ENCODE measurements at regions not wholly inside any gene's neighbourhood (a gene's known extent, or its start where the extent isn't known, plus 50 kb on each side); places are given as distances from the start of the nearest gene placed in this dataset.

DNA sequence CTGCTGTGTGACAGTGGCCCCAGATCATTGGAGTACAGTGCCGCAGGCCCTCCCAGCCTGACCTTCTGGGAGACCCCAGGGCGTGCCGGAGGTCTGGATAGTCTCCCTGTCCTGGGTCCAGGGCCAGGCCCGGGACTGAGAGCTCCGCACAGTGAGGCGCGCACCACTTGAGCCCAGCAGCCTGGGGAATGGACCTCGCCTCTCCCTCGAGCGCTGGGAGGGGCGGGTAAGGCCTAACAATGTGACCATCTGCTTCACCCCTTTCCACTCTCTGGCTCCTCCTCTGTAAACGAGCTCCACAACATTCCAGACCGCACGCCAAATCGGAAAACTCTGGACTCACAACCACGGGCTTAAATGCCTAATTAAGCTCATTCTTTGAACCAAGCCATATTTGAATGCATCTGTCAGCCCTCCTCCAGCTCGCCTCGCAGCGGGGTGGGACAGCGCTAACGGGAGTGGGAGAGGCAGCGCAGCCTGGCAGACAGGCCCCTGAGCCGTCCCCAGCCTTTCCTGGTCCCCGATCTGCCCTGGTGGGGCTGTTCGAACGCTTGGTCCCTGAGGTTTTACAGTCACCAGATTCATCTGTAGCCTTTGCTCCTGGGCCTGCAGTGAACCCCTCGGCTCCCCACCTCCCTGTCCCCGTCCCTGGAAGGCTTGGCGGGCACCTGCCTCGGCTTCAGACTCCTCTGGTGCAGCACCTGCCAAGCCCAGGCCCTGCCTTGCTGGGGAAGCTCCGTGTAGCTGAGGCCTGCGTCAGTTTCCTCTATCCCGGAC lies 120.7 kb upstream of the VSTM2B start:
- Histone ChIP-seq H3K4me2 (ENCODE audit: insufficient read depth, low read length) (no peak overlapping the region), H3K9ac (ENCODE audit: low read depth, low read length) (no peak overlapping the region), H3K27me3 (ENCODE audit: insufficient read depth, low read length, poor library complexity) (no peaks in the 10 kb centered on the region), H3K36me3 (ENCODE audit: insufficient read depth, low read length) (no peaks in the 10 kb centered on the region), H3K79me2 (ENCODE audit: insufficient read depth, low read length) (no peaks in the 10 kb centered on the region), H3K4me1 (ENCODE audit: insufficient read depth, low read length) (no peaks in the 10 kb centered on the region), H2AFZ (ENCODE audit: low read depth, low read length) (no peak overlapping the region), H3K27ac (ENCODE audit: low read length) (no peak overlapping the region), H3K9me3 (ENCODE audit: insufficient read depth, low read length, severe bottlenecking) (no peaks in the 10 kb centered on the region), H3K4me3 (ENCODE audit: low read depth in 1 of 2, low read length in 2 of 2) (no peak overlapping the region), H4K20me1 (ENCODE audit: insufficient read depth, low read length) (no peaks in the 10 kb centered on the region)
- TF ChIP-seq CTCF (IDR thresholded peaks at IDR 0.05; ENCODE audit: borderline replicate concordance, extremely low read depth, low read length, poor library complexity, severe bottlenecking) (no peak), EZH2 (IDR thresholded peaks at IDR 0.05; ENCODE audit: borderline replicate concordance, low read depth, low read length, severe bottlenecking) (no peak)
- DNase-seq (no peak), ATAC-seq (ENCODE audit: insufficient read depth, low read depth) (no peak)

DNA sequence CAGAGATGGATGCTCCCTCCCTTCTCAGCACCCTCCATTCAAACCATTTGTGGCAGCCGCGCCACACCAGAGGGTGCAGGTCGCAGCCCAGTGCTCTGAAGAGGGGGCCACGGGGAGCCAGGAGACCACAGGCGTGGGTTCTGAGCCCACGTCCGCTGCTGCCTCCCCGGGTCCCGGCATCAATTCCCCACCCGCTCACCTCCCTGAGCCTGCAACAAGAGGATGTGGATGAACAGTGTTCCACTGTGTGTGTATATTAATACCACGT lies 120.1 kb upstream of the VSTM2B start:
- Histone ChIP-seq H3K4me2 (ENCODE audit: insufficient read depth, low read length) (no peak overlapping the region), H4K20me1 (ENCODE audit: insufficient read depth, low read length) (no peaks in the 10 kb centered on the region), H3K4me1 (ENCODE audit: insufficient read depth, low read length) (no peaks in the 10 kb centered on the region), H3K9me3 (ENCODE audit: insufficient read depth, low read length, severe bottlenecking) (no peaks in the 10 kb centered on the region), H3K79me2 (ENCODE audit: insufficient read depth, low read length) (no peaks in the 10 kb centered on the region), H2AFZ (ENCODE audit: low read depth, low read length) (no peak overlapping the region), H3K4me3 (ENCODE audit: low read depth in 1 of 2, low read length in 2 of 2) (no peak overlapping the region), H3K9ac (ENCODE audit: low read depth, low read length) (no peak overlapping the region), H3K27me3 (ENCODE audit: insufficient read depth, low read length, poor library complexity) (no peaks in the 10 kb centered on the region), H3K27ac (ENCODE audit: low read length) (no peak overlapping the region), H3K36me3 (ENCODE audit: insufficient read depth, low read length) (no peaks in the 10 kb centered on the region)
- DNase-seq (no peak), ATAC-seq (ENCODE audit: insufficient read depth, low read depth) (no peak)
- TF ChIP-seq CTCF (IDR thresholded peaks at IDR 0.05; ENCODE audit: borderline replicate concordance, extremely low read depth, low read length, poor library complexity, severe bottlenecking) (no peak), EZH2 (IDR thresholded peaks at IDR 0.05; ENCODE audit: borderline replicate concordance, low read depth, low read length, severe bottlenecking) (no peak)

DNA sequence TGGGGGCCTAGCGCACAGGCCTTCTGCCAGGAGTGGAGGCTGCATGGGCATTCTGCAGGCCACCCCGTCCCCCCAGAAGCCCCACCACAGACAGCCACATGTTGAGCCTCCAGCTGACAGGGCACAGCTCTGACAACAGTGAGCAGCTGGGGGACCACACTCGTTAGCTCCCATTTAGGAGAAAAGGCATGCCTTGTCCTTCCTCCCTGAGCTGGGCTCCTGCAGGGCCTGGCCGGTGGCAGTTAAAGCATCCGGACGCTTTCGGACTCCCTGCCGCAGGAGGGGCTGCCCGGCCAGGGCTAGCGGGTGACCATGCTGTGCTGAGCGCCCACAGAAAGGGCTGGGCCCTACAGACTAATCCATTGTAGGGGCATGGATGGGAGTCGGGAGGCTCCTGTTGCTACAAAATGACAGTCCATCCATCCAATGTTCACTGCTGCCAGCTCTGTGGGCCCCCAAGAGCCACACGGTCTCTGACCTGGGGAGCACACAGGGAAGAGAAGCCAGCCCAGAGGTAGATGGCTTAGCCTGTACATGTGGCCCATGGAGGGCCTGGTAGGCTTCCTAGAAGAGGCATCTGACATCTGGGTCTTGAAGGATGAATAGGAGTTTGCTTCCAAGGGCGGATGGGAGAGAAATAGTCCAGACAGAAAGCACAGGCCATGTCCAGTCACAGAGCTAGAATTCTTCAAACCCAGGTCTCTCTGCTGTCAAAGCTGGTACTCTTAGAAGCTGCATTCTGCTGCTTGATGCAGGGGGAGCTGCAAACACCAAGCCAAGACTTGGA lies 116.5 kb upstream of the VSTM2B start:
- Histone ChIP-seq H3K27ac (ENCODE audit: low read length) (no peak overlapping the region), H3K27me3 (ENCODE audit: insufficient read depth, low read length, poor library complexity) (no peaks in the 10 kb centered on the region), H4K20me1 (ENCODE audit: insufficient read depth, low read length) (no peaks in the 10 kb centered on the region), H3K9me3 (ENCODE audit: insufficient read depth, low read length, severe bottlenecking) (no peaks in the 10 kb centered on the region), H3K36me3 (ENCODE audit: insufficient read depth, low read length) (no peaks in the 10 kb centered on the region), H3K4me1 (ENCODE audit: insufficient read depth, low read length) (no peaks in the 10 kb centered on the region), H3K79me2 (ENCODE audit: insufficient read depth, low read length) (no peaks in the 10 kb centered on the region), H2AFZ (ENCODE audit: low read depth, low read length) (no peak overlapping the region), H3K4me2 (ENCODE audit: insufficient read depth, low read length) (no peak overlapping the region), H3K9ac (ENCODE audit: low read depth, low read length) (no peak overlapping the region), H3K4me3 (ENCODE audit: low read depth in 1 of 2, low read length in 2 of 2) (no peak overlapping the region)
- DNase-seq (no peak), ATAC-seq (ENCODE audit: insufficient read depth, low read depth) (no peak)
- no peak for TF ChIP-seq EZH2 (IDR thresholded peaks at IDR 0.05; ENCODE audit: borderline replicate concordance, low read depth, low read length, severe bottlenecking)
- no peak for TF ChIP-seq CTCF (IDR thresholded peaks at IDR 0.05; ENCODE audit: borderline replicate concordance, extremely low read depth, low read length, poor library complexity, severe bottlenecking)

Data from DND-41 (cell line).